MCF 10A (cell line): ENCODE measurements at regions not wholly inside any gene's neighbourhood (a gene's known extent, or its start where the extent isn't known, plus 50 kb on each side); places are given as distances from the start of the nearest gene placed in this dataset.

Experiments used
- BruUV-seq: library from RNA; stranded (reverse); fragments of 400-500 nt; replicated peaks from 2 replicates; lab custom pipeline; 2021; lab: Mats Ljungman, UMichigan
- CTCF ChIA-PET: fragments of 300-600 bp; sonication (Branson Sonifier 250); formaldehyde crosslinking; extraction: SDS; loops from one replicate; lab custom pipeline; 2021; ENCODE audit warnings: antibody characterized with exemption, inconsistent platforms; lab: Yijun Ruan, JAX
- POLR2A ChIA-PET: fragments of 300-600, 350-650 bp; sonication (Branson Sonifier 250); formaldehyde crosslinking; extraction: SDS; loops from one replicate; lab custom pipeline; 2020; ENCODE audit warnings: antibody characterized with exemption, inconsistent platforms; lab: Yijun Ruan, JAX
- DNase-seq: peaks from one replicate; pipeline ENCODE4 v3.0.0-alpha.2; 2018; ENCODE audit not compliant: unreplicated experiment
- H3K27ac Mint-ChIP-seq: one replicate; pipeline ENCODE4 v1.8.0; 2022; ENCODE audit warnings: mild to moderate bottlenecking, low read depth, mixed read lengths; ENCODE audit not compliant: unreplicated experiment
- H3K27me3 Mint-ChIP-seq: one replicate; pipeline ENCODE4 v1.8.0; 2022; ENCODE audit warnings: mixed read lengths; ENCODE audit not compliant: insufficient read depth, unreplicated experiment
- H3K36me3 Mint-ChIP-seq: one replicate; pipeline ENCODE4 v1.8.0; 2022; ENCODE audit warnings: mild to moderate bottlenecking, moderate library complexity, mixed read lengths; ENCODE audit not compliant: insufficient read depth, unreplicated experiment
- H3K4me1 Mint-ChIP-seq: one replicate; pipeline ENCODE4 v1.8.0; 2022; ENCODE audit warnings: mixed read lengths; ENCODE audit not compliant: insufficient read depth, unreplicated experiment
- H3K4me3 Mint-ChIP-seq: one replicate; pipeline ENCODE4 v1.8.0; 2022; ENCODE audit warnings: mild to moderate bottlenecking, moderate library complexity, mixed read lengths; ENCODE audit not compliant: unreplicated experiment
- H3K9me3 Mint-ChIP-seq: one replicate; pipeline ENCODE4 v1.8.0; 2022; ENCODE audit warnings: mixed read lengths; ENCODE audit not compliant: unreplicated experiment
- intact Hi-C: fragments of 100-400 bp; cut with micrococcal nuclease; formaldehyde crosslinking; loops from 2 replicates; pipeline ENCODE4 v1.14.1; 2022
- TF ChIP-seq, protein P1 (sequence below): fragments of 200-600 bp; IDR thresholded peaks from one replicate; pipeline ENCODE4 v1.8.0; 2022; ENCODE audit warnings: antibody characterized with exemption, mild to moderate bottlenecking; ENCODE audit not compliant: unreplicated experiment

DNA sequence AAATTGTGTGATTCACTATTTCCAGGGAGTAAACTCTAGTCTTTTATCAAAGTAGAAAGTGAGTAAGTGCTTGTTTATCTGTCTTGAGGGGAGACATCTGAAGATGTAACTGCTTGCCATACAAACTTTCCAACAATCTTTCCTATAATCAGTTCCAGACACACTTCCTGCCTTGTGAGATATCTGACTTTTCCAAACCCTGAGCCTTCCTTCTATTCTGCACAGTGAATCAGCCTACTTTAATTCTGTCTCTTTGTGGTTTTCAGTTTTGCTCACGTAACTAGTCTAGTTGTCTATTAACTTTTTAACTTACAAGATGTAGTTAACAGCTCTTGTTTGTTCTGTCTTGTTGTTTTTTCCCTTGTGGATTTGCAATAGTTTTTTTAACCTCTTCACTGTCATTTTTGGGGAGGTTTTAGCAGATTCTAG, 947.8 kb downstream of the C4orf33 start:
- ChIA-PET CTCF (interaction anchor here (0.8 kb wide), 1 partner anchor 9 kb away, joined by 3 read pairs; no protein-coding TSS in a partner anchor), POLR2A (no interaction called here)
- Mint-ChIP-seq H3K9me3 (no peaks in the 10 kb centered on the region), H3K27ac (no peak overlapping the region), H3K4me3 (no peak overlapping the region), H3K36me3 (no peaks in the 10 kb centered on the region), H3K4me1 (no peaks in the 10 kb centered on the region), H3K27me3 (no peaks in the 10 kb centered on the region)
- TF ChIP-seq, protein P1, sequence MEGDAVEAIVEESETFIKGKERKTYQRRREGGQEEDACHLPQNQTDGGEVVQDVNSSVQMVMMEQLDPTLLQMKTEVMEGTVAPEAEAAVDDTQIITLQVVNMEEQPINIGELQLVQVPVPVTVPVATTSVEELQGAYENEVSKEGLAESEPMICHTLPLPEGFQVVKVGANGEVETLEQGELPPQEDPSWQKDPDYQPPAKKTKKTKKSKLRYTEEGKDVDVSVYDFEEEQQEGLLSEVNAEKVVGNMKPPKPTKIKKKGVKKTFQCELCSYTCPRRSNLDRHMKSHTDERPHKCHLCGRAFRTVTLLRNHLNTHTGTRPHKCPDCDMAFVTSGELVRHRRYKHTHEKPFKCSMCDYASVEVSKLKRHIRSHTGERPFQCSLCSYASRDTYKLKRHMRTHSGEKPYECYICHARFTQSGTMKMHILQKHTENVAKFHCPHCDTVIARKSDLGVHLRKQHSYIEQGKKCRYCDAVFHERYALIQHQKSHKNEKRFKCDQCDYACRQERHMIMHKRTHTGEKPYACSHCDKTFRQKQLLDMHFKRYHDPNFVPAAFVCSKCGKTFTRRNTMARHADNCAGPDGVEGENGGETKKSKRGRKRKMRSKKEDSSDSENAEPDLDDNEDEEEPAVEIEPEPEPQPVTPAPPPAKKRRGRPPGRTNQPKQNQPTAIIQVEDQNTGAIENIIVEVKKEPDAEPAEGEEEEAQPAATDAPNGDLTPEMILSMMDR = no peak
- BruUV-seq = no TSS peak
- intact Hi-C loops = no loop called here
- DNase-seq = no peak

DNA sequence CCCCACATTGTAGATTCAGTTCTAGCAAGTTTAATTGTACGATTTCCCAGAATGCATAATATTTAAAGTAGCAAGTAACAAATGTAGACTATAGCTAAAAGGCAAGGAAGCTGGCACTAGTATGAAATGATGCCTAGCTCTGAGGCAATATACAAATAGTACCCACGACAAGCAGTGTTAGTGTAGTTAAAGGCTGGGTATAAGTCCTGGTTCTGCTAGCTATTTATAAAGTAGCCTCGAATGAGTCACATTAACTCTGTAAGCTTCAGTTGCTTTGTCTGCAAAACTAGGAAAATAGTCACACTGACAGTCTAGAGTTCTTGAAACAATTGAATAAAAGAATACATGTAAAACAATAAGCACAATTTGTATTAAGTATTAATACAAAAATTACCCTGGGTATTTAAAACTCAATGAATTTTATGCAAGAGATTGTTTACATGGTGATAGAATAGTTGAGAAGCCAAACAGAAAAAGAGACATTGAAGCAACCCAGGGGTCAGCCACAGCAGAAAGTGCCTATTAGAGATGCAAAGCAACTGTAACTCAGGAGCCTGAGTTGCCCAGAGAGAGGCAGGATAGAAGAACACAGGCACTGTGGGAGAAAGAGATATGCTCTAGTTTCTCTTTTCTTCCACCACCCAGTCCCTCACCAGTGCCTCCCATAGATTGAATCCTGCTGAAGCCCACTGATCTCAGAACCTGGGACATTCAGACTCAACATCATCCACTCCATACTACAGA, 949.0 kb downstream of the C4orf33 start:
- no peaks in the 10 kb centered on the region for H3K4me1 Mint-ChIP-seq
- no peak overlapping the region for H3K27ac Mint-ChIP-seq
- H3K9me3 Mint-ChIP-seq = no peaks in the 10 kb centered on the region
- no TSS peak for BruUV-seq
- no peak for DNase-seq
- no peaks in the 10 kb centered on the region for H3K27me3 Mint-ChIP-seq
- CTCF ChIA-PET = no interaction called here
- POLR2A ChIA-PET = no interaction called here
- H3K4me3 Mint-ChIP-seq = no peak overlapping the region
- TF ChIP-seq, protein P1 = no peak
- intact Hi-C loops = no loop called here
- H3K36me3 Mint-ChIP-seq = no peaks in the 10 kb centered on the region

DNA sequence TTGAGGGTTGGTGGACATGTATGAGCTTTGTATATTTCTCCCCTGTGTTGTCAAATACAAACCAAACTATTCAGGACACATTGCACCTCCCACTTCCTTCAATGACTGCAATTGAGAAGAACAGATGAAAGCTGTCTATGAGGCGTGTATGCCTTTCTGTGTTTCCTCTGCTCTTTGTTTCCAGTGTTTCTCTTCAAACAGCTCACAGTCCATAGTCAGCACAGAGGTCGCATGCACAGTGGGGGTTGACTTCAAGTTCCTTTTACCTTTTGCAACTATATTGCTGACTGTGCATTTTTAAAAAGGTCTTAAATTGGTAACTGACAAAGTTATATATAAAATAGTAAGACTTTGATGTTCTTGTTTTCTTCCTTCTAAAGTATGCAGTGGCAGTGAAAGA, 957.8 kb downstream of the C4orf33 start:
- CTCF ChIA-PET = interaction anchor here (1.6 kb wide), 1 partner anchor 10 kb away, joined by 3 read pairs; no protein-coding TSS in a partner anchor
- intact Hi-C loops = no loop called here

DNA sequence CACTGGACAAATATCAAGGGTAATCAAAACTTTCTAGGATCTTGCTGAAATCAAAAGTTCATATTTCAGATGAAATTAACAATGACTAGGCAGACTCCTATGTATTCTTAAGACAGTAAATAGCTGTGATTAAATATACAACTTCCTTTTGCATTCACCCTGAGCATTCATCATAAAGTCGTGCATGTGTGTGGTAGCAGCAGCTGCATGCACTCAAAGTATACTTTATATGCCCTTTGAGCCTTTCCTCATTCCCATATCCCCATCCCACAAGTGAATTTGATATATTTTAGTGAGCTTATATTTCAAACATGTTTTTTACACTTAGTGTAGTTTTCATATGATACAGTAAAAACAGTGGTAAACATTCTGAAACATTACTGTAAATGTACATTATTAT, 959.0 kb downstream of the C4orf33 start:
- no peak overlapping the region for H3K4me3 Mint-ChIP-seq
- no peaks in the 10 kb centered on the region for H3K27me3 Mint-ChIP-seq
- DNase-seq = no peak
- H3K27ac Mint-ChIP-seq = no peak overlapping the region
- H3K36me3 Mint-ChIP-seq = no peaks in the 10 kb centered on the region
- H3K9me3 Mint-ChIP-seq = peaks cover 15% of the 10 kb centered on the region
- TSS peak; percentile 96 for BruUV-seq
- intact Hi-C loops = no loop called here
- ChIA-PET POLR2A (no interaction called here), CTCF (interaction anchor here (0.6 kb wide), 1 partner anchor 20 kb away, joined by 3 read pairs; no protein-coding TSS in a partner anchor)
- TF ChIP-seq, protein P1 = no peak
- H3K4me1 Mint-ChIP-seq = no peaks in the 10 kb centered on the region

More for the DNA sequence above, 957.8 kb downstream of the C4orf33 start:
- TF ChIP-seq, protein P1 = no peak
- Mint-ChIP-seq H3K36me3 (no peaks in the 10 kb centered on the region), H3K27ac (no peak overlapping the region), H3K4me3 (no peak overlapping the region), H3K4me1 (no peaks in the 10 kb centered on the region), H3K9me3 (peaks cover 15% of the 10 kb centered on the region), H3K27me3 (no peaks in the 10 kb centered on the region)
- no peak for DNase-seq
- POLR2A ChIA-PET = no interaction called here
- BruUV-seq = no TSS peak
